ENCODE measurements at regions not wholly inside any gene's neighbourhood (a gene's known extent, or its start where the extent isn't known, plus 50 kb on each side); places are given as distances from the start of the nearest gene placed in this dataset.
"Not testable (repeated sequence)": the region's sequence is repeated elsewhere in the genome, so short reads cannot be mapped to it uniquely, and the experiment has no call there.

DNA sequence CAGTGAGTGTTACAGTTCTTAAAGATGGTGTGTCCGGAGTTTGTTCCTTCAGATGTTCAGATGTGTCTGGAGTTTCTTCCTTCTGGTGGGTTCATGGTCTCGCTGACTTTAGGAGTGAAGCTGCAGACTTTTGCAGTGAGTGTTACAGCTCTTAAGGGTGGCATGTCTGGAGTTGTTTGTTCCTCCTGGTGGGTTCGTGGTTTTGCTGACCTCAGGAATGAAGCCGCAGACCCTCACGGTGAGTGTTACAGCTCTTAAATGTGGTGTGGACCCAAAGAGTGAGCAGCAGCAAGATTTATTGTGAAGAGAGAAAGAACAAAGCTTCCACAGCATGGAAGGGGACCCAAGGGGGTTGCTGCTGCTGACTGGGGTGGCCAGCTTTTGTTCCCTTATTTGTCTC lies 159.6 kb downstream of the POLR1F start:
- not testable (repeated sequence) for DNase-seq (ENCODE audit: low read depth in 4 of 4, low spot score in 3 of 4)

DNA sequence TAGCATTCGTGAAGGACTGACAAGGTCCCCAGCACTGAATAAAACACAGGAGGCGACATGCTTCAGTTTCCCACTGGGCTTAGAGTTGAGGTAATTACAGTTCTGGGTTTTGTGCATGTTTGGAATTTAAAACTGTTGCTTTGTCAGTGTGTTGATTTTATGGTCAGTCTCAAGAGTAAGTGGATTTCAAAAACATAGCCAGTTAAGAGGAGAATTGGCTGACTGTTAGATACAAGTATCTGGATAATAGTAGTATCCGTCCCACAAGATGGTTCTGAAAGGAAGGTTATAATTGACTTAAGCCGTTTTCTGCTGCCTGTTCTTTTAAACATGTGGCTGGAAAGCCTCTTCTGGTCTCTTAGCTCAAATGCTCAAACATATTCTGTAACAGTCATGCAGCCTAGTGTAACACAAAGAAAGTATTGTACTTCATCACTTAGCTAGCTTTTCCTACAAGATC lies 170.9 kb downstream of the POLR1F start:
- no peak for DNase-seq (ENCODE audit: low read depth in 4 of 4, low spot score in 3 of 4)

DNA sequence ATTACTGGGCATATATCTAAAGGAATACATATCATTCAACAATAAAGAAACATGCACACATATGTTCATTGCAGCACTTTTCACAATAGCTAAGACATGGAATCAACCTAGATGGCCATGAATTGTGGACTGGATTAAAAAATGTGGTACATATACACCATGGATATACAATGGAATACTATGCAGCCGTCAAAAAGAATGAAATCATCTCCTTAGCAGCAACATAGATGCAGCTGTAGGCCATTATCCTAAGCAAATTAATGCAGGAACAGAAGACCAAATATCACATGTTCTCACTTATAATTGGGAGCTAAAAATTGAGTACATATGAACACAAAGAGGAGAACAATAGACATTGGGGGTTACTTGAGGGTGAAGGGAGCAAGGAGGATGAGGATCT lies 175.6 kb downstream of the POLR1F start:
- DNase-seq (ENCODE audit: low read depth in 4 of 4, low spot score in 3 of 4): no peak

DNA sequence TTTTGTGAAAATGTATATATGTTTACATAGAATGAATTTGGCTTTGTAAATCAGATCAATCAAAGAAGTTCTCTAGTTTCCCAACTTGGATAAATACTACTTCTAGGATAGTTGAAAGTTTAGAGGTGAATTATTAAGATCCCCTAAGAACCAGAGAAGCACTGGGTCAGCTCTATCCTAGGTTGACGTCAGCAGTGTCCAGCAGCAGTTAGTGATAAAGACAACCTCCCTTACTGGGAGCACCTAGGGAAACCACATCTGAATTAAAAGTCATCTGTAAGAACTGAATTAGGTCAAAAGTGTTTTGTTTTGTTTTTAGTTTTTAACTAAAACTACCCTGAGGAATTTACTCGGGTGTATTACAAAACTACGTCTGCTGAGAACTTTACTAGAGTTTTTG lies 178.0 kb downstream of the POLR1F start:
- DNase-seq (ENCODE audit: low read depth in 4 of 4, low spot score in 3 of 4): no peak

DNA sequence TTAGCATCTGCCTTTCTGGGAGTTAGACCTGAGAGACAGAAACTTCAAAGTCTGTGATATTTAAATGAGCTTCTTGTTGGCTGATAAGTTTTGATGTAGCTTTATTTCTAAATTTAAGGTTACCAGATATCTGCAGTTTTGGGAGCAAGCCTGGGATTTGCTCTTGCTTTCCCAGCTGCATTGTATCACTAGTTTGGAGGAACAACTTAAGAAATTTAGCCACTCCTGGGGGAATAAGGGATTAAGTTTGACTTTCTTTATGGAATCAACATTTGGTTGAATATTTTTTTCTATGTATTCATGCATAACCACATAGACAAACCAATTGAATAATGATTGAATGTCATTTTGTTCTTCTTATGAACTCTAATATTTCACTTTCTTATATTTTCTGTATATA lies 178.6 kb downstream of the POLR1F start:
- peak in 1 of 4 donors; percentile 12 for DNase-seq (ENCODE audit: low read depth in 4 of 4, low spot score in 3 of 4)

DNA sequence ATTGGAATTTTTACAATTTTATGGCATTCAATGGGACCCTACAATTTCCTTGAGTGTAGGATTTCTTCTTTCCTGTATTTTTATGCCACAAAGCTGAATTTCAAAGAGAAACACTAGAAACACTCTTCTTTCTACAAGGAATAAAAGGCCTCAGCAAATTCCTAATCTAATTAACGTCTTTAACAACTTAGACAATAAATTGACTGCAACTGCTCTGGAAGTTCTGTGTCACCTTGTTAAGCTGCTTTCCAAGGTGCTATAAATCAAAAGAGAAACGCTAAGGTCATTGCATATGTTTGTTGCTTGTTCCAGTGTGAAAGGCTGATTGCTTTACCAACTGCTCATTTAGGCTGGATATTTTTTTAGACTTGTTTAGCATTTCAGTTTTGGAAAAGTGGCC lies 182.2 kb downstream of the POLR1F start:
- no peak for DNase-seq (ENCODE audit: low read depth in 4 of 4, low spot score in 3 of 4)

DNA sequence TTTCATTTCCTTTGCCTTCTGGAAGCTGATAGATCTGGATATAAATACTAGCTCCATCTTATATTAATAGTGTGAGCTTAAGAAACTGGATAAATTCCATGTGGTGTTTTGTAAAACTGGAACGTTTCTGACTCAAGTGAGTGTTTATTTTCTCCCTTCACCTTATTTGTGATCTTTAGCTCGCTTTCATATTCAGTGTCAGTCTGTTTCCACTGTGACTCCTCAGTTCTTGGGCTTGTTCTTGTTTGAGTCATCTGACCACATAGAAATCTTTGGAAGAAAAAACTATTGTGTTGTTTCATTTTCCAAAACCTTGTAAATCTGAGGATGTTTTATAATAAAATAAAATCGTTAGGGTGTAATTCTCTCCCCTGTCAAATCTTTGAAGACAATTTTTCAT lies 186.4 kb downstream of the POLR1F start:
- no peak for DNase-seq (ENCODE audit: low read depth in 4 of 4, low spot score in 3 of 4)

DNA sequence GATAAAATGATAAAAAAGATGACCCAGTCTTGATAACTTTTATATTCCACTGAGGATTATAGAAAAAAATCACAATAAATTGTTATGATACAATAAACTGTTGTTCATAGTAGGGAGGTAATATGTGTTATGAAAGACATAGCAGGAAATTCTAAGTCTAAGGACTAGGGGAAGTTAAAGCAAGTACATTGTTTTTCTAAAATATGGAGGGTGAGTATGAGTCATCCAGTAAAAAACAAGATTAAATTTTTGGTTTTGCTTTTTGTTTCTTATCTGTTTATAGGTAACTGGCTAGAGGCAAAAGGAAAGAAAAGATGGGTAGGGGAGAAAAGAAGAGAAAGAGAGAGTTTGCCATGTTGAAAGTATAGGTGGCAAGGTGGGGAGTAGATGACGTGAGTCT lies 188.4 kb downstream of the POLR1F start:
- no peak for DNase-seq (ENCODE audit: low read depth in 4 of 4, low spot score in 3 of 4)

DNA sequence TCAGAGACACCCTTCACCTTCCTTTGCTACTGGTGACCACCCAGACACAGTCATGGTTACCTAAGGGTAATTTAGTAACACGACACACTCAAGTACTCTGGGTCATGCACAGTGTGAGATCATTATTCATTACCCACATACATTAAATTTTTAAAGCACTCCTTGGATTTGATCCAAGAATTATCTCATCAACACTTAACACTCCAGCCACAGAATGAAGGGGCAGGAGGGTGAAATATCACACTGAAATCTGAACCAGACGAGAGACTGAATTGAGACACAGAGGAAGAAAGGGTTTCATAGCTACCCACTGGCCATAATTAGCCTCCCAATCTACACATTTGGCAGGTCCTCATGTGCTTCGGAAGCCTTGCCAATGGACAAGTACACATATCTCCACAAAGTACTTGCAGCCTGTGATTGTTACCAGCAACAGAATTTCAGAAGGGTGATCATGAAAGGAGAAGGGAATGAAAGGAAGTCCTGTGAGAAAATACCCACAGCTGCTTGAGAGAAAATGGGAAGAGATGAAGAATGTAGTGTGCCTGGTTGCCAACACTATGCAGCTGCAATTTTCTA lies 189.3 kb downstream of the POLR1F start:
- DNase-seq (ENCODE audit: low read depth in 4 of 4, low spot score in 3 of 4): no peak

DNA sequence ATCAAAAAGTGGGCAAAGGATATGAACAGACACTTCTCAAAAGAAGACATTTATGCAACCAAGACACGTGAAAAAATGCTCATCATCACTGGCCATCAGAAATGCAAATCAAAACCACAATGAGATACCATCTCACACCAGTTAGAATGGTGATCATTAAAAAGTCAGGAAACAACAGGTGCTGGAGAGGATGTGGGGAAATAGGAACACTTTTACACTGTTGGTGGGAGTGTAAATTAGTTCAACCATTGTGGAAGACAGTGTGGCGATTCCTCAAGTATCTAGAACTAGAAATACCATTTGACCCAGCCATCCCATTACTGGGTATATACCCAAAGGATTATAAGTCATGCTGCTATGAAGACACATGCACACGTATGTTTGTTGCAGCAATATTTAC lies 191.3 kb downstream of the POLR1F start:
- not testable (repeated sequence) for DNase-seq (ENCODE audit: low read depth in 4 of 4, low spot score in 3 of 4)

DNA sequence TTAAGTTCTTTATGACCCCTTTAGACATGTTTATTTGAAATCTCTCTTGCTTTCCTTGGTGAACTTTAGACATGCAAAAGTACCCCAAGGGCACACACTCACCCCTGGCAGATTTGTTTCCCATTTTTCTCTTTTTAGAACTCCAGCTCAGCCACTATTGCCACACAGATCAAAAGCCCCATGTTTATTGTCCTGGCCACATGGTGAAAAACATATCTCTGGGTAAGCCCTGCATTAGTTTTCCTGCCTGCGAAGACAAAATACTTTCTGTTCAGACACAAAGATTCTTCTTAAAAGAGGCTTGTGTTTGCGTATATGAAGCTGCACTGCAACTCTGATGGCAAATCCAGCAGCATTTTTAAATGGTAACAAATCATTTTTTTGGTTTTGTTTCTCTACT lies 200.0 kb downstream of the POLR1F start:
- DNase-seq (ENCODE audit: low read depth in 4 of 4, low spot score in 3 of 4): no peak

DNA sequence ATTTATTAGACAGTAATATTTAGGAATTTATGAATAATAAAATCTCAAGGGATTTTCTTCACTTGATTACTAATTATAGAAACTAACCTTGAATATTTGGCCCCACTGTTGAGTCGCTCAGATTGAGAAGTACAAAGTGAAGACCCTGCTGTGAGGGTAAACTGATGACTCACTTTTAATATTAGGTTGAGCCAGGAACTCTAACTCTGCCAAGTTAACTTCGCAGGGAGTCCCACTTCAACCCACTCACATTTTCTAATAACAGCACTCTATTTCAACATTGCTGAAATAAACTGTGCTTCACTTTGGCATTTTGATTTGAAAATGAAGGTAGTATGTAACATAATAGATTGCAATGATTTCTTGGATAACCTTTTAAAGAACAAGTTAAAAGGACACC lies 200.7 kb downstream of the POLR1F start:
- no peak for DNase-seq (ENCODE audit: low read depth in 4 of 4, low spot score in 3 of 4)

DNA sequence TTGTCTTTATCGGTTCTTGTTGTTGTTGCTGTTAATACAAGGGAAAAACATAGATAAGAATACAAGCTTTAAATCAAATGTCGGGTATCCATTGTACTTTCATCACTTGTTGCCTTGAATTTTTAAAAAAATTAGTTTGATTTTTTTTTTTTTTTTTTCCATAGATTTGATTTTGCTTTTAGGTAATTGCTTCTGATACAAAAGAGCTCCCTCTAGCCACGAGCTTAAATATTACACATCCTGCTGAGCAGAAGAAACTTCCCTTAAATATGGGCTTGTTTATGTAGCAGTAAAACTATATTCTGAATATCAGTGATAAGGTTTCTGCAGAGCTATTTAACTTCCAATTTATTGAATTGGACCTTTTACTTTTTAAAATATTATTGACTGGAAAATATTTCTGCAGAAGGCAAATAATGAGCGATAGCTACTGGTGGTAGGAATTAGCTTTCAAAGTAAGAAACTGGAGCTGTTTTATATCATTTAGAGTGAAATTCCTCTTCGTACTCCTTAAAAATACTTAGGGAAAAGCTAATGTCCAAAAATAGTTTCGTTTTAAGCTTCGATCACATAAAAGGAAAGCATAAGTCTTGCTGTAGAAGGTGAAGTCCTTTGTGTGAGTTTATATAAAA lies 216.9 kb downstream of the POLR1F start:
- peak in 1 of 4 donors; percentile 4 for DNase-seq (ENCODE audit: low read depth in 4 of 4, low spot score in 3 of 4)

DNA sequence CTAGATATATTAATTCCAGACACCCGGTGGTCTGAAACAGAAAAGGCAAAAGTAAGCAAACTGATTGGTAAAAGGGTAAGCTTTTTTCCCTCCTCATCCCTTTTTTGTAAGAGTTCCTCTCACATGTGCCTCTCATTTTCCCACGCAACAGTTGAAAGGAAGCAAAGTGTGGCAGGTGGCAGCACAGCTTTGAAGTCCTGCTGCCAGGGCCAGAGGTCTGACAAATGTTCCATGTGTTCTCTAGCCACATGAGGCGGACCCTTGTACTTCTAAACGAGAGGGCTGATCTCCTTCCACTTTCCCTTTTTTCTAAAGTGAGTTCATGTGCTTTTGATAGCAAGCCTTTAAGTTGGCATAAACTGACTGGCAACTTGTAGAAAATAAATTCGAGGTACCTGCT lies 217.5 kb downstream of the POLR1F start:
- no peak for DNase-seq (ENCODE audit: low read depth in 4 of 4, low spot score in 3 of 4)

DNA sequence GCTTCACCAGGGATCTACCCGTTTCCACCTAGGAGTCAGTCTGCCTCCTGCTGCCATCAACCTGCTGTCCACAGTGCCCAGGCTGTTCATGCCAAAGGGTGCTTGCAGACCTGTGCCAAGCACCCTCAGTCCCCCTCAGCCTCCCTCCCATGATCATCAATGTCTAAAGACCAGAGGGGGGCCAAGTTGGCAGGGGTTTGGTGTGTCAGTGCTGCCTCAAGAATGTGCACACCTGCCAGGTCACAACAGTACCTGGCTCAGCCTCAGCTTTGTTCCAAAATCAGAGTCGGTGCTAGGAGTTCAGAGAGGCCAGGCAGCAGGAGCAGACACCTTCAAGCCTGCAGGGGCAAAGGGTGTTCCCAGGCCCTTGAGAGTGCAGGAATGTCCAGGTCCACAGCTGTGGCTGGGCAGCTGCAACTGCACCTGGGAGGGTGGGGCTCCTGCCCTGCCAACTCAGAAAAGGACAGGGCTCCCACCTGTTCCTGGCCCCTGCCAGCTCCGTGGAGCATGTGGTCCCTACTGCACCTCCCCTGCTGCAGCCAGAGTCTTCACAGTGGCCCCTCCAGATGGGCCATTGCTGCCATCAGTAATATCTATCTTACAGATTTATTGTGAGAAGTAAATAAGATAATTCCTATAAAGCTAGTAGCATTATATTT lies 219.5 kb downstream of the POLR1F start:
- DNase-seq (ENCODE audit: low read depth in 4 of 4, low spot score in 3 of 4): no peak

DNA sequence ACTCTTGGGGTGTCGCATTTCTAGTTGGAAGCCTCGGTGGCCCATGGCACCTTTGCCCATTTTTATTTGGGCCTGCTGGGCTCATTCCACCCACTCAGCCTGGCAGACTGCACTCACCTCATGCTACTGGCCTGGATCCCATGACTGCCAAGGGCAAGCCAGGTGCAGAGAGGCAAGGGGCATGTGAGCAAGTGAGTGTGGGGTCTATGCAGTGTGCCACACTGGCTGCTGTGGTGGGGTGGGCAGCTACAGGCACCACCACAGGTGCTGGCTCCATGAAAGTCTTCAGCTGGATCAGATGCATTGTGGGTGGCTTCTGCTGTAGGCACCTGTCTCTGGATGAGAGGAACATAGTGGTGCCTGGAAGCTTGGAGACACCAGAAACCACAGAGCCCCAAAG lies 220.8 kb downstream of the POLR1F start:
- no peak for DNase-seq (ENCODE audit: low read depth in 4 of 4, low spot score in 3 of 4)

DNA sequence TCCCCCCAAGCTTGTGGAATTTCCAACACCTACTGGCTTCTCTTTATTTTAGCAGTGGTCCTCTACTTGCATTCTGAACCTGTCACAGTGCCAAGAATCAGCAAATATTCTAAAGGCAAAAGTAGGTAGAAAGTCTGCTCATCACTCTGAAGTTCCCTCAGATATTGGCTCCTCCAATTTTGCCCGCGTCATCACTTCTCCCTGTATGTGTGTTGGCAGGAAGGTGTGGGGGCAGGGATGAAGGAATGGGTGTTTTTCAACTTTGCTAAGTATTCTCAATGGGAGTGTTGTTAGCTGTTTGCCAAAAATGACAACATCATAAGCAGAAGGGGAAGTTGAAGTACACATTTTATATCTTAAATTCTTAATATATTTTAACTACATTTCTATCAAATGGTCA lies 226.2 kb downstream of the POLR1F start:
- no peak for DNase-seq (ENCODE audit: low read depth in 4 of 4, low spot score in 3 of 4)

DNA sequence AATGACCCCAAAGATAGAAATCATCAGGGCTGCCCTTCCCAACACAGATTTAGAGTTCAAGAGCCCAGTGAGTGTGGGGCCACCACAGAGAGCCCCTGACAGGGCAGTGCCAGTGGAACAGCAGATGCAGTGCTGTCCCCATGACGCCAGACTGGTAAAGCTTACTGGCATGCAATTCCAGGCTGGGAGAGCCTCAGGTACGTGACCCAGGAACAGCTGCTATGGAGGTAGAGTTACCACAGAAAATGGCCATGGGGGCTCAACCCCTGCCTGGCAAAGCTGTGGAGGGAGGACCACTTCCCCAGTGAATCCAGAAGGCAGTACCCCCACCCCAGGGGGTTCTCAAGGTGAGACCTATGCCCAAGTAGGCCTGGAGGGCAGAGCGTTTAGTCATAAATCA lies 228.5 kb downstream of the POLR1F start:
- no peak for DNase-seq (ENCODE audit: low read depth in 4 of 4, low spot score in 3 of 4)

DNA sequence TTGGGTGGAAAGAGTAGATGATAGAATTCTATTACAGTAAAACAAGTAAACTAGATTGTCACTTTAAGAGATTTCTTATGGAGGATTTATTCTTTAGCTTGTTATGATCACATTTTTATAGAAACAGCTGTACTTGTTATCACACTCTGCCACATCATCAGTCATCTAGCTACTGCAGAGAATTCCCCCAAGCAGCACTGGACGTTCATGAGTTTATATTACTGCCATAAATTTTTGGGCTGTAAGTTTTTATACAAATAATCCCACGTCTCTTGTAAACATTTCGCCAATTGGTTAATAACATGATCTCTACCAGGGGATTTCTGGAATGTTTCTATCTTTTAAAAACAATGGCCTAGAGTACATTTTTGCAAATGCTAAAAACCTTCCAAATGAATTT lies 238.8 kb downstream of the POLR1F start:
- DNase-seq (ENCODE audit: low read depth in 4 of 4, low spot score in 3 of 4): no peak

DNA sequence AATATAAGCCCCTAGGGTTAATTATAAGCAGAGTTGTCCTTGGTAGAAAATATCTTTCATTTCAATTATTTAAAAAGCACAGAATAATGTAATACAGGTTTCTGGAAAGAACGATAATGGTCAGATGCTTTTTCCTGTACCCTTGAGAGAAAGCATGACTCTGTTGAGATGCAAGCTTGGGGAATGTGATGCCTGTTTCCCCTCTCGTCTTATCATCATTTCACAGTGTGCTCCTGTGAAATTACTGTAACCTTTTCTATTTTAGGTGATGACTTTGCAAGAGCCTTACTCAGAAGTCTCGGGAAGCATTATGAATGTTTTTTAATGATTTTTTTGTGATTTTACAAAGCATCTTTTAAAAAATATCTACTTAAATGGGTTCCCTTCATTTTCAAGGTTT lies 243.0 kb downstream of the POLR1F start:
- no peak for DNase-seq (ENCODE audit: low read depth in 4 of 4, low spot score in 3 of 4)

DNA sequence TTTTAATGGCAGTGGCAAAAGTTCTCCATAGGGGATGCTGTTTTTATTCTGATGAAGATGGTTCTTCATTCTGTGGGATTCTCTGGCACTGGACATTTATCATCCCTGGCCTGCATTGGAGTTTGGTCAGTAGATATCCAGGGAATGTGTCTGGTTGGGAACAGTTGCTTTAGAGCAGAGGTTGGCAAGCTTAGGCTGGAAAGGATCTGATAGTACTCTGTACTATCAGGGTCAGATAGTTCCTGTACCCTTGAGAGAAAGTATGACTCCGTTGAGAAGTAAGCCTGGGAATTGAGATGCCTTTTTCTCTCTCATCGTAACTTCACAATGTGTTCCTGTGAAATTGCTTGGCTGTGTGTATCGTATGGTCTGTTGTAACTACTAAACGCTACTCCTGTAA lies 244.1 kb downstream of the POLR1F start:
- no peak for DNase-seq (ENCODE audit: low read depth in 4 of 4, low spot score in 3 of 4)

DNA sequence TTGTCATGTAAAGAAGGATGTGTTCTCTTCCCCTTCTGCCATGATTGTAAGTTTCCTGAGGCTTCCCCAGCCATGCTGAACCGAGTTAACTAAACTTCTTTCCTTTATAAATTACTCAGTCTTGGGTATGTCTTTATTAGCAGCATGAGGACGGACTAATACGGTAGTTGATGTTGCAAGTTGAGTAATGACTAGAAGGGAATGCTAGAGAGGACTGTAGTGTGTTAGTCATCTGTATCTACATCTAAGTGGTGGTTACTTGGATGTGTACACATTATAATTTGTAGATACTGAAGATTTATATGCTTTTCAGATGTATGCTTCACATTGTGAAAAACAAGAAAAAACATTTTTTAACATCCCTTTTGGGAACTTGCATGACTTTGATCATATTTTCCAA lies 244.6 kb downstream of the POLR1F start:
- no peak for DNase-seq (ENCODE audit: low read depth in 4 of 4, low spot score in 3 of 4)
